Stimulated activated memory B cell treated with anti-CD40 and anti-IgM and Interleukin-4, amounts not matched to agents 10 μg/mL and 1 μg/mL and 100 μg/mL, for 72 hours (primary cell): ENCODE measurements at regions not wholly inside any gene's neighbourhood (a gene's known extent, or its start where the extent isn't known, plus 50 kb on each side); places are given as distances from the start of the nearest gene placed in this dataset.

Experiments used
- ATAC-seq: fragments of 150-1000 bp; cut with Tn5 transposase; 2 replicates; pipeline ENCODE4 v1.10.0; 2021
- H3K27ac Mint-ChIP-seq: one replicate; pipeline ENCODE4 v1.8.0; 2022; ENCODE audit warnings: mild to moderate bottlenecking, mixed read lengths
- H3K27me3 Mint-ChIP-seq: one replicate; pipeline ENCODE4 v1.8.0; 2022; ENCODE audit warnings: mixed read lengths
- H3K36me3 Mint-ChIP-seq: one replicate; pipeline ENCODE4 v1.8.0; 2022; ENCODE audit warnings: mixed read lengths
- H3K4me1 Mint-ChIP-seq: one replicate; pipeline ENCODE4 v1.8.0; 2022; ENCODE audit warnings: mixed read lengths
- H3K4me3 Mint-ChIP-seq: one replicate; pipeline ENCODE4 v1.8.0; 2022; ENCODE audit warnings: mild to moderate bottlenecking, moderate library complexity, mixed read lengths
- H3K9me3 Mint-ChIP-seq: one replicate; pipeline ENCODE4 v1.8.0; 2022; ENCODE audit warnings: mixed read lengths

DNA sequence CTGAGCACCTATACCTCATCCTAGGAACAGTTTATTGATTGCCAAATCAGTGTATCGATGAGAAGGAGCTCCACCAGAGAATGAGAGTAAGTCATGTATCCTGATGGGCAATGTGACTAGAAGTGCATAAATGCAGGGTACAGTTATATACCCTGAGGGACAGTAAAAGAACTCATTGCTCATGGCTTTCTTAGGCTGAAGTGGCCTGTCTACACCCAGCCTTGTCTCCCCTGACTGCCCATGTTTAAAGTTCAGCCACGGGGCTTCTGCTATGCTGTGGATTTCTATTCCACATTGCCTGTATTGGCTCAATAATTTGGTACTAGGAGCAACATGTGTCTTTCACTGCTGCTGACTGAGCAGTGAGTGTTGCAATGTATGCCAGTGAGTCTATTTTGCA, 400.4 kb upstream of the IMPG1 start:
- no peak for ATAC-seq
- H3K4me1 Mint-ChIP-seq = no peaks in the 10 kb centered on the region
- no peaks in the 10 kb centered on the region for H3K27me3 Mint-ChIP-seq
- H3K4me3 Mint-ChIP-seq = no peak overlapping the region
- H3K9me3 Mint-ChIP-seq = peaks cover 8% of the 10 kb centered on the region
- H3K27ac Mint-ChIP-seq = no peak overlapping the region
- no peaks in the 10 kb centered on the region for H3K36me3 Mint-ChIP-seq

DNA sequence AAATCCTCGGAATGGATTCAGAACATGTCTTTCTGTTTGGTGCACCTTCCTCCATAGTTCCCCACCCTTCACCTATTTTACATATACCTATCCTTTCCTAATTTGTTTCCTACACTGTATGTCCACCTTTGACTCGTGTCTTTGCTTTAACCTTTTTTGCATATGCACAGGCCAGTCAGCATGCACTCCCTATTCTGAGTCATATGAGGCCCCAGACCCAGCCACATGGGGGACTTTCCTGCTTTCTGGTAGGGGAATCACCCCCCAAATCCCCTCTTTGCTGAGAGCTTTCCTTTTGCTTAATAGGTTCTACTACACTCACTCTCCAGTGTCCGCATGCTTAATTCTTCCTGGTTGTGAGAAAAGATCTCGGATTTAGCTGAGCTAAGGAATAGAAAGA, 393.8 kb upstream of the IMPG1 start:
- ATAC-seq = no peak

DNA sequence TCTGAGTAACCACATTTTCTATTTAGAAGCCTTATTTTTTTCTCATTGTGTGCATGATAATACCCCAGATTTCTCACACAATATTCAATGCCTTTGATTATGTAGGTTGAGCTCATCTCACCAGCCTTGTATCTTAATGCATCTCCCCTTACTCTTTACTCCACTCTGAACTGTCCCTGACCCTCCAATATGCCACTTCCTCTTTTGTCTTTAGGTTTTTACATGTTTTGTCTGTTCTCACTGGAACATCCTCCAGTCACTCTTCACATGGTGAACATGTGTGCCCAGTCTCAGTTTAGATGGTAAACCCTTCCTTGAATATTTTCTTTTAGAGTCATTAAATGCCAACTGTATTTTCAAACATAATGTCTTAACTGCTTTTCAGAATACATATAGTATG, 392.9 kb upstream of the IMPG1 start:
- no peak for ATAC-seq
- H3K4me3 Mint-ChIP-seq = no peak overlapping the region
- no peaks in the 10 kb centered on the region for H3K36me3 Mint-ChIP-seq
- H3K27ac Mint-ChIP-seq = no peak overlapping the region
- H3K27me3 Mint-ChIP-seq = no peaks in the 10 kb centered on the region
- H3K4me1 Mint-ChIP-seq = no peaks in the 10 kb centered on the region
- no peaks in the 10 kb centered on the region for H3K9me3 Mint-ChIP-seq

More for the DNA sequence above, 393.8 kb upstream of the IMPG1 start:
- H3K27ac Mint-ChIP-seq = no peak overlapping the region
- H3K27me3 Mint-ChIP-seq = no peaks in the 10 kb centered on the region
- no peaks in the 10 kb centered on the region for H3K9me3 Mint-ChIP-seq
- no peaks in the 10 kb centered on the region for H3K36me3 Mint-ChIP-seq
- no peaks in the 10 kb centered on the region for H3K4me1 Mint-ChIP-seq
- no peak overlapping the region for H3K4me3 Mint-ChIP-seq

DNA sequence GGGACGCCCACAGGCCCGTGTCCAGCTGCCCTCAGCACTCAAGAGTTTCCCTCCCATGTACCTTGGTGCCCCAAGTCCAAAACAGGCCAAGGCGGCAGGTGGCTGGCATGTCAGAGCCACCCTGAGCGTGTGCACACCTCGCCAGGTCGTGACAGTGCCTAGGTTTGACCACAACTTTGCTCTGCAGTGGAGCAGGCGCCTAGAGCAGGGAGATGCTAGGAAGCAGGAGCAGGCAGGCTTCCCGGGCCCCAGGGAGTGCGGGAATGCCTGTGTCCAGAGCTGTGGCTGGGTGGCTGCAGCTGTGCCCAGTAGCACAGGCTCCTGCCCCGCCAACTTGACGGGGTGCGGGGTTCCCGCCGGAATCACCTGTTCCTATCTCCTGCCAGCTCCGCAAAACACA, 380.8 kb upstream of the IMPG1 start:
- no peaks in the 10 kb centered on the region for H3K4me1 Mint-ChIP-seq
- H3K36me3 Mint-ChIP-seq = no peaks in the 10 kb centered on the region
- H3K27ac Mint-ChIP-seq = no peak overlapping the region
- no peak overlapping the region for H3K4me3 Mint-ChIP-seq
- H3K27me3 Mint-ChIP-seq = no peaks in the 10 kb centered on the region
- no peaks in the 10 kb centered on the region for H3K9me3 Mint-ChIP-seq
- ATAC-seq = peak; percentile 16

DNA sequence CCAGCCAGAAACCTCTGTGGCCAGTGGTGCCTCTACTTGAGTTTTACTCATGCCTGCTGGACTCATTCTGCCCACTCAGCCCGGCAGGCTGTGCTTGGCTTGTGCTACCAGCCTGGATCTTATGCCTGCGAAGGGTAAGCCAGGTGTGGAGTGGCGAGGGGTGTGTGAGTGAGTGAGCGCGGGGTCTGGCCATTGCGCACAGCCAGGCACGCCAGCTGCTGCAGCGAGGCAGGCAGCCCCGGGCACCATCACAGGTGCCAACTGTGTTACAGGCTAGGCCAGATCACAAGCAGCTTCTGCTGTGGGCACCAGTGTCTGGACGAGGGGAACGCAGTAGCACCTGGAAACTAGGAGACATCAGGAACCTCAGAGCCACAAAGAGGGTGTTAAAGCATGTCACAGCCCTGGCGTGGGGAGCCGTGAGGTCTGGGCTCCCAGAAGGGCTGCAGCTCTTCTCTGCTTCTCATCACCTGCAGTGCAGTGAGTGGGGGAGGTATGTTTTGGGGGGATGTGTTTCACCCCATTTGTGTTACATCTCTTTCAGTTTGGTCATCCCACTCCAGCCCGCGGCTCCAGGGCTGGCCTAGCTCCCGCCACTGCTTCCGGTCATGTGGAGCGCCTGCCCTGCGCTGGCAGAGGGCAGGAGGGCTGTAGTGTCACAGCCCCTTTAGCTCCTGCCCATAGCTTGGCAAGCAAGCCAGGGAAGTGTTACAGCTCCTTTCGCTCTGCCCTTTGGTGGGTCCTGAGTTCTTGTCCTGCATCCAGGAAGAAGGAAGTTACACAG, 379.7 kb upstream of the IMPG1 start:
- H3K27ac Mint-ChIP-seq = no peak overlapping the region
- peak; percentile 20 for ATAC-seq
- no peaks in the 10 kb centered on the region for H3K27me3 Mint-ChIP-seq
- no peak overlapping the region for H3K4me3 Mint-ChIP-seq
- H3K9me3 Mint-ChIP-seq = no peaks in the 10 kb centered on the region
- no peaks in the 10 kb centered on the region for H3K36me3 Mint-ChIP-seq
- no peaks in the 10 kb centered on the region for H3K4me1 Mint-ChIP-seq

DNA sequence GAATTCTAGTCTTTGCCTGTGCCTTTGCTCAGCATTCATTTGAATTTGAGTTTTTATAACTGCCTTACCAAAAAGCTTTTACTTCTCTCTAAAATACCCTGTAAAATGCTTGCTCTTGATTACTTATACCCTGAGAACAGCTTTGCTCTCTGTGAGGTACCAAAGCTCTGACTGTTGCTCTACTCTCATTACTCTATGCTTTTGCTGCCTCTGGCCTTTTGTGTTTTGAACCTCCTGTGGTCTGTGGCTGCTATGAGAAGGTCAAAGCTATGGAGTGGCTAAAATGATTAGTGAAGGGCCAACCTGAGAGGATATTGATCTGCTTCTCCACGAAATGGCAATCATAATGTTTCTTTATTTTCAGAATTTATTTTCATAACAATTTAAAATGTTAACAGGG, 375.6 kb upstream of the IMPG1 start:
- Mint-ChIP-seq H3K4me1 (no peaks in the 10 kb centered on the region), H3K36me3 (no peaks in the 10 kb centered on the region), H3K27me3 (no peaks in the 10 kb centered on the region), H3K9me3 (peaks cover 3% of the 10 kb centered on the region), H3K27ac (no peak overlapping the region), H3K4me3 (no peak overlapping the region)
- no peak for ATAC-seq

DNA sequence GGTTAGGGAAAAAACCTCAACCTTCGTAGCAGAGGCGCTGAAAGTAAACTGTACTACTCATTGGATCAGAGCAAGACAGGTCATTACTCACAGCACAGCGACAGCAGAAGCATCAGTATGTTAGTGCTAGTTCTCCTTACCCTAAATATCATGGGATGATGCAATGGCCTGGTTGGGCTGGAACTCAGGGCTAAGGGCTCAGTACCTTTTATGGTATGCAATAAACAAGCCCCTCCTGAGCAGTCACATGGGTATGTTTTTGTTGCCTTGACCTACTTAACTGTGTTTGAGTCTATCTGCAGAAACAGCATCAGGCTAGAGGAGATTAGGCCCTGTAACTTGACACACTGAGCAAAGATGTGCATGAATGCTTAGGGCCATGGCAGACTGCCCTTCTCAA, 369.4 kb upstream of the IMPG1 start:
- Mint-ChIP-seq H3K27me3 (no peaks in the 10 kb centered on the region), H3K9me3 (peaks cover 3% of the 10 kb centered on the region), H3K4me3 (no peak overlapping the region), H3K36me3 (no peaks in the 10 kb centered on the region), H3K4me1 (no peaks in the 10 kb centered on the region), H3K27ac (no peak overlapping the region)
- no peak for ATAC-seq

DNA sequence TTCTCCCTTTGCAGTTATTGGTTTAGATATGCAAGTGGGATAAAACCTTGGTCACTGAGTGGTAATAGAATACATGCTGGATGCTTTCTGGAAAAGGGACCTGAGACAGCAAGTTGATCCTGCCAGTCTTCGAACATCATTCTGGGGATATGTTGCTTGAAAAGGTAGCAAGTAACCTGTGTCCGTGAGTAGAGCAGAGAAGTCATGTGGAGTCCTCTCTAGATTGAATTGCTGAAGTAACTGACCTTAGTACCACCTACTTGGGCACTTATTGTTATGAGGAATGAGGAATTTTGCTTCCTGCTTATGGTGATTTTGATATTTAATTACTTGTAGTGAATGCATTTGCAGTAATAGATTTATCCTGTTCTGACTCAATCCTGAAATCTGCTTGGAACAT, 367.3 kb upstream of the IMPG1 start:
- Mint-ChIP-seq H3K9me3 (no peaks in the 10 kb centered on the region), H3K4me3 (no peak overlapping the region), H3K36me3 (no peaks in the 10 kb centered on the region), H3K27ac (no peak overlapping the region), H3K27me3 (no peaks in the 10 kb centered on the region), H3K4me1 (no peaks in the 10 kb centered on the region)
- ATAC-seq = no peak

DNA sequence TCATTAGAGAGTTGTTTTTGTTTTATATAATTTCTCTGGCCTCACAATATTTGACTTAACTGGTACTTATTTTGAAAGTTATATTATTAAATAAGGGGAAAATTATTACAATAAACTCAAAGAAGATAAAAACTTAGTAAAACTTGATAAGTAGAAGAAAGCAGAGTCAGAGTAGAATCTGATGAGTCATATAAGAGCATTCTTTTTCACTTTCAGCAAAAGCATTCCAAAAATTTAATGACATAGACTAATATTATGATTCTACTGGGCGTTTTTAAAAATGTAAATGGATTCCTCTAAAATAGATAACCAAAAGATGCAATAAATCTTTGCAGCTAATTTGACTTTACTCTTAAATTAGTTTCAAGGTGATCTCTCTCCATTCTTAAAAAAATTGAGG, 366.3 kb upstream of the IMPG1 start:
- H3K27ac Mint-ChIP-seq = no peak overlapping the region
- H3K4me1 Mint-ChIP-seq = no peaks in the 10 kb centered on the region
- H3K36me3 Mint-ChIP-seq = no peaks in the 10 kb centered on the region
- no peaks in the 10 kb centered on the region for H3K27me3 Mint-ChIP-seq
- no peak for ATAC-seq
- no peaks in the 10 kb centered on the region for H3K9me3 Mint-ChIP-seq
- H3K4me3 Mint-ChIP-seq = no peak overlapping the region

DNA sequence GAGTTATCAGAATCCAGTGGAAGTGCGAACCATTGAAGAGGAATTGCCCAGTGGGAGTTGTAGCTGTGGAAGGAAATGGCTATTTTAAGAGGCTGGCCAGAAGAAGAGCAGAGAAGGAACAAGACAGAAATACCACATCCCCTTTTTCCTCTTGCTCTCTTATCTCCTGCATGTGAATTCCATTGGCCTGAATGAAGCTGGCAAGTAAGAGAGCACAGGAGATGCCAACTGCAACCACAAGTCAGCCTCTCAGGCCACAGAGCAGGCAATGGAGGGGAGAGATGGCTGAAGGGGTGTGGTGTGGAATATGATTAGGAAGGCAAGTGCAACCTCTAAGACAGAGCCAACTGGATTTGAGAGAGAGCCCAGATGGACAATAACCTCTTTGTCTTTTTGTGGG, 362.7 kb upstream of the IMPG1 start:
- Mint-ChIP-seq H3K4me1 (no peaks in the 10 kb centered on the region), H3K9me3 (no peaks in the 10 kb centered on the region), H3K4me3 (no peak overlapping the region), H3K27ac (no peak overlapping the region), H3K27me3 (no peaks in the 10 kb centered on the region), H3K36me3 (no peaks in the 10 kb centered on the region)
- ATAC-seq = no peak

DNA sequence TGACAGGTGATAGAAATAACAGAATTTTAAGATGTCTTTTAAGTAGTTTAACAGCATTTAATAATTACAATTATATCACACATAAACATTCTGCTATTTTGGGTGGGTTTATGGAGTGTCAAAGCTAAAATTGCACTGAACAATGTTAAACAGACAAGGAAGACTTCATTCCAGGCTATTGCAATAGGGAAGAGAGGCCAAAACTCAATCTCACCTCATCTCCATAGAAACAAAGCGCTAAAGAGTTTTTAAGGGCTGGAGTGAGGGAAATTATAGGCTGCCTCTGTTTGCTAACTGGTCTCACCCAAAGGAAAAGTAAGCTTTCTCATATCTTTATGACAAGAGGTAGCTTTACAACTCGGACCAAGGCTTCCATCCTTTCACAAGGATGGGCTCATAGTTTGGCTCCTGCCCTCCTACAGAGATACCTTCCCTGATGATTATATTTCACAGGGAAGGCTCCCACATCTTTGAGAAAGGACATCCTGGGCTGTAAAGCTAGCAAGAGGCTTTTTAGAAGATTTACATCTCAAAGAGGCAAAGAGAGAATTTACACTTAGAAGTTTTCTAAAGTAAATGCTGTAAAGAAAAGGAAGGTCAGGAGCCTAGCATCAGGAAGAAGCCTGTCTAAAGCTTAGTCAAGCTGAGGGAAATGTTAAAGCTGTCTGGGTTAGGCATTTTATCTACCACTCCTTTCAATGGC, 350.2 kb upstream of the IMPG1 start:
- Mint-ChIP-seq H3K9me3 (peaks cover 7% of the 10 kb centered on the region), H3K4me1 (no peaks in the 10 kb centered on the region), H3K27me3 (no peaks in the 10 kb centered on the region), H3K36me3 (no peaks in the 10 kb centered on the region), H3K27ac (no peak overlapping the region), H3K4me3 (no peak overlapping the region)
- ATAC-seq = no peak

DNA sequence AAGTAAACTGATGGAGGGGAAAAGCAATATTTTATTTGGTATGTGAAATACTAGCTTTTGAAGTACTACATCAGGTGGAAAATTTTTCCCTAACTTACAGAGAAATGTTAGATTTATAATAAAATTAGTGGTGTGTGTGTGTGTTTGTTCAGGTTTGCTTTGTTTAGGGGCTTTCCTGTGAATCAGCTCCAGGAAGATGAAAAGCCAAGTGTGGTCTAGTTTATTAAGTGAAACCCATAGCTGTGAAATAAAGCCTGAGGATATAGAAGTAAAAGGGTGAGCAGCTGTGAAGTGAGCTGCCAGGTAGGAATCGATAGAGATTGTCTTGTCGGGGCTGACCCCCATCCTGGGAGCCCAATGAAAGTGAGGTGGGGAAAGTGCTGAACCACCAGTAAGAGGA, 347.6 kb upstream of the IMPG1 start:
- no peak for ATAC-seq
- Mint-ChIP-seq H3K4me3 (no peak overlapping the region), H3K27me3 (no peaks in the 10 kb centered on the region), H3K36me3 (no peaks in the 10 kb centered on the region), H3K4me1 (no peaks in the 10 kb centered on the region), H3K27ac (no peak overlapping the region), H3K9me3 (peaks cover 5% of the 10 kb centered on the region)

DNA sequence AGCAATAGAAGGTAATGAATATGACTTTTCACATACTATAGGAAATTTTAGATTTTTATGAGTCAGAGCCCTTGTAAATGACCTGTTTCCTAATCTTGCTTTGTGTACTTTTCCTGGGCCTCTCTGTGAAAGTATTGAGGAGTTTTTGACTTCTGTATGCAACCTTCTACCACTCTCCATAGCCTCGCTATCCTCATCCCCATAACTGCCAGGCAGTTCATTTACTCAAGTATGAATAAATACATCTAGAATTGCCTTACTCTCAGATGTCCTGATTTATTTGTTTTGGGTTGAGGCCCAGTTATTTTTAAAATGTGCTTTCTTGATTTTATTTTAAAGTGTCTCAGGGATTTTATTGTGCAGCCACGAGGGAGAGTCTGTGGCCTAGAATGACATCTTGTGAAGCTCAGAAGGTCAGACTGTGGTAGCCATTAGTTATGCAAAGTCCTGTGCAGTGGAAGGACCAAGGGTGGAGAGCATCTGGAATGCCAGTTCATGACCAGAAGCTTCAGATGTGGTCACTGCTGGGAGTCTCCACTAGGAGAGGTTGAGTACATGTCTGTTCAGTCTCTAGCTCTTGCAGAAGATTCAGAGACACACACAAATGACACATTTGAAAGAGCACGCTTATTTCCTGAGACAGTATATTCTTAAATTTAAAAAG, 346.2 kb upstream of the IMPG1 start:
- ATAC-seq = no peak
- Mint-ChIP-seq H3K9me3 (peaks cover 3% of the 10 kb centered on the region), H3K4me3 (no peak overlapping the region), H3K27ac (no peak overlapping the region), H3K4me1 (no peaks in the 10 kb centered on the region), H3K36me3 (no peaks in the 10 kb centered on the region), H3K27me3 (no peaks in the 10 kb centered on the region)

DNA sequence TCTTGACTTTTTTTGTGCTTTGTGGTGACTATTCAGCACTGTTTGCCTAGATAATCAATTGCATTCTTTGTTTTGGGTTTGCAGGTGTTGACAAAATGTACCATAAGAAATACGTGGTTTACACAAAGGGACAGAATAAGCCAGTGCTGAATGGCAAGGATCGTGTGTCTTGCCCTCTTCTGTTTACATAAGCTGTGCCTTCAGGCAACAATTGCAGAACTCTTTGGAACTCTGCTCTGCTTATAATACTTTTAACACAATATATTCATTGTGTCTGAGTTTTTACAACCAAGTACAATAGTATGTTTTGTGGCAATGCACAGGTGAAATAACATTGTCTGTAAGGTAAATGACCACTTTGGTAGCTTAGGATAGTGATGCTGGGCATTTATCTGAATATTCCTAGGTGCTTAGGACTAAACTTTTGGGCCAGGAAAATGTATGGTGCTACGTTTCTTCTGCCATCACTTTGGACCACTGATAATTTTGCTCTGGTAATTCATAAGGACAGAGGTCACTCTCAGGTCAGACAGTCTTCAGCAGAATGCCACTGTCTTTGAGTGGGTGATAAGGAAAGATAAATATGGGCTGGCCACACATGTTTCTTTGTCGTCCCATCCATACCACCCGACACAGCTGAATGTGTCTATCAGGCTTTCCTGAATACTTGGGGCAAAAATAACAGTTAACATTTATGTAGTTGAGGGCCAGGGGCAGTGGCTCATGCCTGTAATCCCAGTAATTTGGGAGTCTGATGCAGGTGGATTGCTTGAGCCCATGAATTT, 344.6 kb upstream of the IMPG1 start:
- H3K27ac Mint-ChIP-seq = no peak overlapping the region
- no peaks in the 10 kb centered on the region for H3K27me3 Mint-ChIP-seq
- H3K36me3 Mint-ChIP-seq = no peaks in the 10 kb centered on the region

DNA sequence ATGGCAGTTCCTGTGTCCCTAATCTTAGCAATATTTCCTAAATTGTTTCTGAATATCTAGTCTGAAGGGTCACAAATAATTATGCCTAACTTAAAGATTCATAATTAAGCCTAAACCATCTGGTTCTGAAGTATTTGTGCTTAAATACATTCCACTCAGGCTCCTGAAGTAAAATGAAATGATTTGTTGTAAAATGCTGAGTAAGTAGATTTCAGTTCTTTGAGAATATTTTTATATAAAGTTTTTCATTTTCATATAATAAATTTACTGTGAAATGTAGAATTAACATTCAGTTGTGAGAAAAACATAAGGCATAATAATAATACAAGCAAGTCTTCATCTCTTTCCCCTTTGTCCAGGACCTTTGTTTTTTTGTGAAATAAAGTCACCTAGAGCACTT, 330.6 kb upstream of the IMPG1 start:
- peaks cover 3% of the 10 kb centered on the region for H3K9me3 Mint-ChIP-seq
- no peak for ATAC-seq
- no peak overlapping the region for H3K27ac Mint-ChIP-seq
- no peaks in the 10 kb centered on the region for H3K4me1 Mint-ChIP-seq
- H3K4me3 Mint-ChIP-seq = no peak overlapping the region
- H3K36me3 Mint-ChIP-seq = no peaks in the 10 kb centered on the region
- H3K27me3 Mint-ChIP-seq = no peaks in the 10 kb centered on the region

More for the DNA sequence above, 344.6 kb upstream of the IMPG1 start:
- Mint-ChIP-seq H3K4me3 (no peak overlapping the region), H3K9me3 (peaks cover 3% of the 10 kb centered on the region), H3K4me1 (no peaks in the 10 kb centered on the region)
- no peak for ATAC-seq
